ENCODE measurements at regions not wholly inside any gene's neighbourhood (a gene's known extent, or its start where the extent isn't known, plus 50 kb on each side); places are given as distances from the start of the nearest gene placed in this dataset.

DNA sequence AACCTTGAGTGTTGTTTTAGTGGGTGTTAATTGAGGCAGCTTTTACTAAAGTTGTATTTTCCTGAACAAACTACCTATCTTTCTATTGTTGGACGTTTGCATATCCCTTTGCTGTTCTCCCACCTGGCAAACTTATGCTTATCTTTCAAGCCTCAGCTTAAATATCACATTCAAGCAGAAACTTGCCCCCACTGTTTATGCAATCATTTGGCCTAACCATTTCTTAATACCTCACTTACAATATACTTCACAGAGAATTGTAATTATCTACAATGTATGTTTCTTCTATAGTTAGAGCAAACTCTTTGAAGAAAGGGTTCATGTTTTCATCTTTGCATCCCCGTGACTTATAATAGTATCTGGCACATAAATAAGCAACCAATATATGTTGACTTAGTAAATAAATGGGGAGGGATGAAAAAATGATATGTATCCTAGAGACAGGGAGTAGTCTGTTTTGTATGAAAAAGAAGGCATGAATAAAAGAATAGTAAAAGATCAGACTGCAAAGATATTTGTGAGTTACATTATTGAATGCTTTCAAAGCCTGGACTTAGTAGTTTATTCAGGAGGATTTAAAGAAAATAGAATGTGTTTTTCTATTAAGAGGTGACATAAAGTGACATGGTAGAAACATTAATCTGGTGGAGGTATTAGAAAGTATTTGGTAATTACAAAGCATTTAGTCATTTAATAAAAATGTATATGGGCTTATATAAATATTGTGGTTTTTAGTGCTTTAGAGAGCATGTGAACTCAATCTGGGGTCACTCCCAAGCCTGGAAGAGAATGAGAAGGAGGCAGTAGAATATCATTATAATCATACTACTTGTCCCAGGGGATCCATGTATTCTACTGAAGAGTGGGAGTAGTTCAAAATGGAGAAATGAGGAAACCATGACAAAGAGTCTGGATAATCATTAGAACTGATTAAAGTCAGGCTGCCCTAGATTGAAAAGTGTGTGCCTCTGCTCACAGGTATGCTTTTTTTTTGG, 60.0 kb upstream of the DCBLD2 start:
- H3K9me3 ChIP-seq (replicated peaks in 1 of 11): no peaks in the 10 kb centered on the region
- H4K20me1 ChIP-seq: no peaks in the 10 kb centered on the region
- no peak overlapping the region for H3K27ac ChIP-seq
- TF ChIP-seq Cebpa-rat (IDR thresholded peaks at IDR 0.05): no peak
- H3K4me2 ChIP-seq: no peak overlapping the region
- no peaks in the 10 kb centered on the region for H3K36me3 ChIP-seq
- no peak overlapping the region for H3K4me3 ChIP-seq
- no peak overlapping the region for H3K9ac ChIP-seq
- H3K4me1 ChIP-seq: no peaks in the 10 kb centered on the region
- H3K27me3 ChIP-seq: no peaks in the 10 kb centered on the region

DNA sequence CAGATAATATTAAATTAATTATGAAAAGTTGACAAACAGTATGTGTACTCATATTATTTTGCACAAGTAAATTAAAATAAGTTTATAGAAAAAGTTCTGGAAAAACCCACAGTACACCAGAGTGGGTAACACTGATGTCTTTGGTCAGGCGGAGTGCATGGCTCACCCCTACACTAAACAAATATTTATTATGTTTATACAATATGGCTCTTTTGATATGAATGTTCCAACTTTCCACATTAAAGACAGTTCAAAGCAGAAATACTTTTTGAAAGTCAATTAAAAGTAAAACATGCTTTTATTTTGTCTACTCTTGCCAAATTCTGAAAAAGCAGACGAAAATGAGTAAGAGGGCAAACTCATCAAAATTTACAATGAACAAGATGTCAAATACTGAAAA, 56.2 kb upstream of the DCBLD2 start:
- H3K4me2 ChIP-seq: no peak overlapping the region

GRCh38 chr3:98956008-98956407, 54.5 kb upstream of the DCBLD2 start:
- Histone ChIP-seq H3K27ac (no peak overlapping the region), H3K9me3 (replicated peaks in 1 of 11) (no peaks in the 10 kb centered on the region), H3K4me1 (no peaks in the 10 kb centered on the region), H3K4me3 (no peak overlapping the region), H3K36me3 (no peaks in the 10 kb centered on the region), H3K27me3 (no peaks in the 10 kb centered on the region), H4K20me1 (no peaks in the 10 kb centered on the region), H3K4me2 (no peak overlapping the region), H3K9ac (no peak overlapping the region)
- TF ChIP-seq Cebpa-rat (IDR thresholded peaks at IDR 0.05): no peak

More for the DNA sequence above, 56.2 kb upstream of the DCBLD2 start:
- Histone ChIP-seq H3K27me3 (no peaks in the 10 kb centered on the region), H3K4me3 (no peak overlapping the region), H3K27ac (no peak overlapping the region), H3K9ac (no peak overlapping the region), H3K4me1 (no peaks in the 10 kb centered on the region), H3K9me3 (replicated peaks in 1 of 11) (no peaks in the 10 kb centered on the region), H4K20me1 (no peaks in the 10 kb centered on the region), H3K36me3 (no peaks in the 10 kb centered on the region)
- TF ChIP-seq Cebpa-rat (IDR thresholded peaks at IDR 0.05): no peak

- Histone ChIP-seq H3K4me1 (no peaks in the 10 kb centered on the region), H3K9me3 (replicated peaks in 1 of 11) (no peaks in the 10 kb centered on the region), H3K4me3 (no peak overlapping the region), H4K20me1 (no peaks in the 10 kb centered on the region), H3K27ac (no peak overlapping the region), H3K36me3 (no peaks in the 10 kb centered on the region), H3K9ac (no peak overlapping the region), H3K27me3 (no peaks in the 10 kb centered on the region), H3K4me2 (no peak overlapping the region)
- TF ChIP-seq Cebpa-rat (IDR thresholded peaks at IDR 0.05): no peak
Observed at GRCh38 chr3:98954791-98955604, 53.5 kb upstream of the DCBLD2 start.

DNA sequence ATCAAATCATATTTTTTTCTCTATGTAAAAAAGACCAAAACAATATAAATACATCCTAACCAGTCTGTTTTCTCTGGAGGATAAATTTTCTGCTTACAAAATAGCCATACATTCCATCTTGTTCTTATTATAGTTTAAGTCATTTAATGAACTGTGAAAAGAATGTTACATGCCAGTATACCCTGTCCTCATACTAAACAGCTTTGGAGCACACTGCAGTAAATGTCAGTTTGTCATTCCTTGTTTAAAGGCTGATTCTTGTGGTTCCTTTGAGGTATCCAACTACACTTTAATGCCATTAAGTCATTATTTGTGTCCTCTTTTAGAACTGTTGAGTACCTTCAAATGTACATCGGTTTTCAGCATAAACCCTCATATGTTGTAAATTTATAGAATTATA, 52.7 kb upstream of the DCBLD2 start:
- Histone ChIP-seq H3K36me3 (no peaks in the 10 kb centered on the region), H3K27me3 (no peaks in the 10 kb centered on the region), H3K4me1 (no peaks in the 10 kb centered on the region), H3K27ac (no peak overlapping the region), H3K9ac (no peak overlapping the region), H3K4me3 (no peak overlapping the region), H3K4me2 (no peak overlapping the region), H3K9me3 (replicated peaks in 1 of 11) (no peaks in the 10 kb centered on the region; a peak in 1 of 22 replicates), H4K20me1 (no peaks in the 10 kb centered on the region)
- no peak for TF ChIP-seq Cebpa-rat (IDR thresholded peaks at IDR 0.05)

DNA sequence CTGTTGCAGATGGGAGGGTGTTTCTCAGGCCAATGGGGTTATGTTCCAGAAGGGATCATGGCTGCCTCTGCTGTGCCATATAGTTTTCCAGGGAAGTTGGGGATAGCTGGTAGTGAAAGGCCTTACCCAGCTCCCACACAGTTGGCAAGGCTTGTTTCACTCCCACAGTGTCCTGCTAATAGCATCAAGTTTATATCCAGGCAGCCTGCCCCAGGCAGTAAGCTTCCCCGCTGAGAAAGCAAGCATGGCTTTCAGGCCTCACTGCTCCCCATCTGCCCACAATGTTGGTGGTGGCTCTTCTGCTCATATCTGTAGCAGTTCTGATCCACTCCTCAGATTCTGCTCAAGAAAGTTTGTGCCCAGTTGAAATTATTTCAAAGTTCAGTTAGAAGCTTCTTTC, 50.9 kb upstream of the DCBLD2 start:
- no peak overlapping the region for H3K9ac ChIP-seq
- H4K20me1 ChIP-seq: no peaks in the 10 kb centered on the region
- H3K27ac ChIP-seq: no peak overlapping the region
- no peaks in the 10 kb centered on the region for H3K27me3 ChIP-seq
- TF ChIP-seq Cebpa-rat (IDR thresholded peaks at IDR 0.05): no peak
- no peak overlapping the region for H3K4me2 ChIP-seq
- no peaks in the 10 kb centered on the region; a peak in 1 of 22 replicates for H3K9me3 ChIP-seq (replicated peaks in 1 of 11)
- no peaks in the 10 kb centered on the region for H3K36me3 ChIP-seq
- H3K4me1 ChIP-seq: no peaks in the 10 kb centered on the region
- no peak overlapping the region for H3K4me3 ChIP-seq
